Ureter (tissue), 1 donor: ENCODE measurements at regions not wholly inside any gene's neighbourhood (a gene's known extent, or its start where the extent isn't known, plus 50 kb on each side); places are given as distances from the start of the nearest gene placed in this dataset.

Experiments used
- DNase-seq: peaks from one replicate; pipeline ENCODE4 v3.0.0-alpha.2; 2020; ENCODE audit warnings: low spot score
- donor health status: DM: yes; HTN: yes; CAD: no.

- DNase-seq: no peak
These were observed 125.2 kb upstream of the OBI1 start for GRCh38 chr13:78784014-78784750.

DNA sequence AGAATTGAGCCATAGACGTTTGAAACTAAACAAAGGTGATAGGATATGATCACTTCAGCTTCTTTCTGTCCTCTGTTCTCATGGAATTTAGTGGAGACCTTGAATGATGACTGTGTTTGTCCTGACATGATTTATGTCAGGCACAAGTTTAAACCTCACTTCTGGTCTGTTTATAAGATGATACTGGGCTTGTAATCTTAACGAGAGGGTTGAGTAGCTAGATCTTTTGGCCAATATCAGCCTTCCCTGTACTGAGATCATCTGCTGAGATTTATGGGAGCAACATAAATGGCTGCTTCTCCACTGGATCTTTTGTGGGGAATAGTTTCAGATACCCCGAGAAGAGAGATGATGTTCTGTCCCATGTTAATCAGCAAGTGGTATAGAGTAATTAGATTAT is 121.8 kb upstream of the OBI1 start:
- DNase-seq: no peak

DNA sequence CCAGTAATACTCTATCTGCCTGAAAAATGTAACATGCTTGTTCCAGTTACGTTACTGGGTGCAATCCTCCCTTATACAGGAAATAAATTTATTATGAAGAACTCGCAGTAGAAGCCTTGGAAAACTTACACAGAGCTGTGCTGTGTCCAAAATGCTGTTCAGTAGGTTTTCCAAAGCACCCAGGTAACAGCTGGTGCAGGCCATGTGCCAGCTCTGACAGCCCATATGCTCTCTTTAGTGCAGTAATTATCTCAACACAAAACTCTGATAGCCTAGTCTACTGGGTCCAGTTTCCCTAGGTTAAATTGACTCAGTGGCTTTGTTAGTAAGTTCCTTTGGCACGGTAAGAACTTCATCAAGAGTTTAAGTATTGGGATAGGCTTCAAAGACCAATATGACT is 120.7 kb upstream of the OBI1 start:
- no peak for DNase-seq

DNA sequence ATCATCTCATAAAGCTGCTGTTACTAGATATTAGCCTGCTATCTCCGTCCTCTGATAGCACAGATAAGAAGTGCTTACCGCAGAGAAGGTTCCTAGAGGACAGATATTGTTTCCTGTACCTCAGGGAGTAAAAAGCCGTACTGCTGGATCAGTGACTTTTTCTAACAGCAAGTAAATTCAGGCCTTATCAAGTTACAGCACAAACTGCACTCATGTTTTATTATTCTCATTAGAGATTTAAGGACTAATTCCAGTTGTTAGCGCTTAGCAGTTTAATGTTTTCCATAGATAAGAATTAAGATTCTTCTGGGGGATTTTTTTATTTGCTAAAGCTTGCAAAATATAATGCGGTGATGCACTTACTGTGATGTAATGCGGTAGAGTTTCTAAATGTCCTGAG is 119.0 kb upstream of the OBI1 start:
- DNase-seq: no peak

DNA sequence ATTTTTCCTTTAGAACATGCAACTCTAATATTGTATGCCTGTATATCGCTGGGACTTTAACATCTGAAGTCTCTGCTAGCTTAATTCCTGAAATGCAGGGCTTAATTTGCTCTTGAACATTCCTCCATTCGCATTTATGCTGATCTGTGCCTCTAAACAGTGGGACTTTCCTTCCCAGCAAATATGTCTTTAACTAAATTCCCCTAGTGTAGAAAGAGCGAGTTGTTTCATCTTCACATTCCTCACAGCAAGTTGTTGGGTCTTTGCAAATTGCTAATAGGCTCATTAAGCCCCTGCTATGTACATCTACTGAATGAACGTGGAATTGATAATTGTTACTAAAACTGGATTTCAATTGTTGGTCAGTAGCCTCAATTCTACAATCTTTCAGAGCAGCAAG is 118.4 kb upstream of the OBI1 start:
- no peak for DNase-seq

GRCh38 chr13:78772933-78773332 is 114.0 kb upstream of the OBI1 start:
- DNase-seq: no peak

- DNase-seq: no peak
These were observed 111.6 kb upstream of the OBI1 start for GRCh38 chr13:78770601-78771000.

- DNase-seq: no peak
These were observed 110.0 kb upstream of the OBI1 start for GRCh38 chr13:78768950-78769349.

GRCh38 chr13:78764665-78765064 is 105.7 kb upstream of the OBI1 start:
- DNase-seq: no peak

- no peak for DNase-seq
These were observed 103.9 kb upstream of the OBI1 start for GRCh38 chr13:78762825-78763224.

DNA sequence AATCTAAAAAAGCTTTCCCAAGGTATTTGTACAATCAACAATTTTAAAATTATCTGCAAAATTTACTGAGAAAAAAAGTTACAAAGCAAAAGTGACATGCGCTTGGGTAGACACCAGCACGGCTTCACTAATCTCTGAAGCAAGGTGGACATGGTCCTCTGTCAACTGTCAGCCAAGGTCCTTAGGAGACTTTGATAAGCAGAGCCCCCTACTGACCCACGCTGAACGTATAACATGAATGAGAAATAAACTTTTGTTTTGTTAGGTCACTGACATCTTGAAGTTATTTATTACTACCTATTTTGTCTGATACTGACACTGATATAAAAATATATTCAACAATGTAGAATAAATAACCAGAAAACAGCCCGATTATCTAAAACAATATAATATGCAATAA is 100.7 kb upstream of the OBI1 start:
- DNase-seq: no peak

DNA sequence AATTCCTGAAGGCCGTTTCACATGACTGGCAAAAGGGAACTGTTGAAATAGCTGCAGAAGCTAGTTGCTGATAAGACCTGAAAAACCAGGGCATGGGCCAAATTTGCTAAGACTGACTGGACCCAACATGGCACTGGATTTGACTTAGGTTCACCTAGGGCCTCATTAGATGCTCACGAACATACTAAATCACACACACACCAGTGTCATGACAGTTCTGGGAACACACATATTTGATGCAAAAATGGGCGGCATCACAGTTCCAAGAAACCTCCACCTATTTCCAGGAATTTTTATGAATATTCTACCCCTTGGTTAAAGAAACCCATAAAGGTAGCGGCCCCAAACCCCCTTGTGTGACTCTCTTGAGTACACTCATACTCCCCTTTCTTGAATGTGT is 99.6 kb upstream of the OBI1 start:
- no peak for DNase-seq

DNA sequence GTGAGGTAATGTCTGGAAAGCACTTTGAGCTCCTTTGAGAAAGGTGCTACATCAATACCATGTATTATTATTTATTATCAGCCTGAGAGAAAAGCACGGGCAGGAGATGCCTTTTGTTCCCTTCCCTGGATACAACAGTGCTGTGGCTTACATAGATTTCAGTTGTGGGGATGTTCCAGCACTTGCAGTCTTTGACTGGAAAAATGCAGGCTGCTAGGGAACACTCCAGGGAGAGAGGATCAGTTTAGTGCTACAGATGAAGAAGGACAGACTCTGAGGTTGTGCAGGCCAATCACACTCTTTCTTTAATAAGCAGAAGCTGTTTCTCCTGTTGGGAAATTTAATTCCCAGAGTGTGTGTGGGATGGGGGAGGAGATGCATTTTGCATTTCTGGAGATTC is 94.5 kb upstream of the OBI1 start:
- no peak for DNase-seq

DNA sequence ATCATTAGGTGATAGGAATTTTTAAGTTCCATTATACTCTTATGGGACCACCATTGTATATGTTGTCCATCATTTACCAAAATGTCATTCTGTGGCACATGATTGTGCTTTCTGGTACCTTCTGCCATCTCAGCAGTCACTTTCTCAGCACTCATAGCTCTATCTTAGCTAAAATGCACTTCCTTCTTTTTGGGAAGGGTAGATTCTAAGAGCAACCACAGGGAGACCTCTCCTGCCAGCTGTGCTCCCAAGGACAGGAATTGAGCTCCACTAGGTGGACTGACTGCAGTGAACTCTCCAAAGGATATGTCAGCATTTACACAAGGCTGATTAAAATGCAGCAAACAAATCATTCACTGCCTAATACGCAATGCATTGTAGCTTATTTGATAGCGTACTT is 91.8 kb upstream of the OBI1 start:
- DNase-seq: no peak

GRCh38 chr13:78743973-78744372 is 85.0 kb upstream of the OBI1 start:
- no peak for DNase-seq

DNA sequence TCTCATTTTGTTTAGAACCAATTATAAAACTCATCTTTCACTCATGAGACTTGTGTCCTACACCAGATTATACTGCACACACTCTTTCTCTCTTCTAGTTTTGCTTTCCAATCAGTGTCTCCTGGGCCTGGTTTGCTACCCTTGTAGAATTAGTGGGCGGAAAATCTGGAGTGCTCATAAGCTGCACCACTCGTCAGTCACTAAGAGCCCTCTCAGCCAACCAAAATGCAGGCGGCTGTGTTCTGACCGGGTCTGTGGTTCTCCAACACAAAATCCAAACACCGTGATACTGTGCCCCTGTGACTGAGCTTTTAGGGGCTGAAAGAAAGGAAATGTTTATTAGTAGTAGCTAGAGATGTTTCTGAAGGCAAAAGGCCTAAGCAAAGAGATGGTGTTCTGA is 83.7 kb upstream of the OBI1 start:
- DNase-seq: no peak

- no peak for DNase-seq
These were observed 77.2 kb upstream of the OBI1 start for GRCh38 chr13:78736142-78736541.

- no peak for DNase-seq
These were observed 73.6 kb upstream of the OBI1 start for GRCh38 chr13:78732445-78733017.

DNA sequence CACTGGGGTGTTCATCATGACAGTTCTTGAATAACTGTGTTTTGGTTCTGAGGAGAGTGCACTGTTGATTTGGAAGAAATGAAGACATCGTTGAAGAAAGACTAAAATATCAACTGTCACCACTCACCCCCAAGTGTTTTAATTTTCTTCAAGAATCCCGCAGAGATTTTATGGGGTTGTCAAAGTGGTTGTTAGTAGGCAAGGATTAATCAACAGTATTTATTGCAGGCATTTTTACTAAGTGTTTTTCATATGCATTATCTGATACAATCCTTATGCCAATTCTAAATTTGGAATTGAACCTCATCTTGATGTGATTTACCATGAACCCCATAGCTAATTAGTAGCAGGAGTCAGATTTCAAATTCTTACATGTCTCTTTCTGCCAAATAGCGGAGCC is 63.7 kb upstream of the OBI1 start:
- no peak for DNase-seq

DNA sequence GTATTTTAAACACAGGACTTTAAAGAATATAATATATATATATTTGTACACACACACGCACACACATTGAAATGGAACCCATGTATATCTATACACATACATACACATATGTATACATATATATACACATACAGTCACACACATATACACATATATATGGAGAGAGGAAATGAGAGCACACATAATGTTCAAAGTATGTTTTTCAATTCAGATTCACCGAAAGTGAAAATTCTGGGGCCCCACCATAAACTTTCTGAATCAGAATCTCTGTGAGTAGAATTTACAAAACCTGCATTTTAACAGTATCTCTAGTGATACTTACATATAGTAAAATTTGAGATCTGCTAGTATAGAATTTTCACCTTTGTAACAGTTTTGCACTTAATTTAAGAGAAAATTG is 60.4 kb upstream of the OBI1 start:
- DNase-seq: no peak

DNA sequence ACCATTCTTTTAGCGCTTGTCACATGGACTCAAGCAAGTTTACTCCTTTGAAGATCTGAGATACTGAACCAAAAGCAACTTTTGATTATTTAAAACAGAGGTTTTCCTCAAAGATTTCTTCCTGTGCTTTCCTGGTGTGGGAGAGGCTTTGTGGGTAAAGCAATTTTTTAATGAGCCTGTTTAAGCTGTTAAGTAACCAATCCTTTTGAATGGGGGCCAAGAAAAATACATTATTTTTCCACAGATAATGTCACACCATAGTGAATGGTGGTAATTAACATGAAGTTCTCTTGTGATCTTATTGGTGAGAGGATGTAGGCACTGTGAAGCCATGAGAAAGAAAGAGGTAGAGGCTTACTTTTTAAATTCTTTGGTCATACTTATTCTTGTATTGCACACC is 55.8 kb upstream of the OBI1 start:
- DNase-seq: no peak

GRCh38 chr13:78712831-78713230 is 53.9 kb upstream of the OBI1 start:
- DNase-seq: no peak

DNA sequence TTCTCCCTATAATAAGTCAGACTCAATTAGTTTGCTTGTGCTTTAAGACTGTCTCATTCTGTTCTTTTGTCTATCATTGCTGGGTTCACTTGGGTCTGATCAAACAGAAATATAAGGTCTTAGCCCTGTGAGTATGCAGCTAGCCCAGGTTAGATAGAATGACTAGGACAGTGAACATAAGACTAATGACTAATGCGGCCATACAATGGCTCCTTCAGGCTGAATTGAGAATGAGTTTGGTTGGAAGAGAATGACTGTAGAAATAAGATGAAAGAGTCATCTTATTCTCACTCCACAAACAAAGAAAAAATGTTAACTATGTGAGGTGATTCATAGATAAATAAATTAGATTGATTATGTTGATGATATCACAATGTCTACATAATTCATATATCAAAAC is 50.1 kb upstream of the OBI1 start:
- no peak for DNase-seq
